Activated naive CD8-positive, alpha-beta T cell treated with anti-CD3 and anti-CD28 coated beads, Interleukin-2, amount 10 ng/mL, durations not matched to agents 7 days and 5 days (primary cell): ENCODE measurements at regions not wholly inside any gene's neighbourhood (a gene's known extent, or its start where the extent isn't known, plus 50 kb on each side); places are given as distances from the start of the nearest gene placed in this dataset.

Source experiments
- ATAC-seq: fragments of 150-1000 bp; cut with Tn5 transposase; one replicate; pipeline ENCODE4 v1.10.0; 2021; ENCODE audit warnings: low read depth, moderate library complexity
- POLR2A ChIA-PET: fragments of 350-600 bp; sonication (Branson Sonifier 250); formaldehyde crosslinking; loops from one replicate; lab custom pipeline; 2021; ENCODE audit warnings: antibody characterized with exemption; lab: Charles Lee
- DNase-seq: peaks from one replicate; pipeline ENCODE4 v3.0.0; 2021
- H3K27ac Mint-ChIP-seq: one replicate; pipeline ENCODE4 v1.8.0; 2022; ENCODE audit warnings: mild to moderate bottlenecking, mixed read lengths
- H3K27me3 Mint-ChIP-seq: one replicate; pipeline ENCODE4 v1.8.0; 2022; ENCODE audit warnings: mild to moderate bottlenecking, moderate library complexity, mixed read lengths
- H3K36me3 Mint-ChIP-seq: one replicate; pipeline ENCODE4 v1.8.0; 2021; ENCODE audit warnings: mild to moderate bottlenecking, mixed read lengths
- H3K4me1 Mint-ChIP-seq: one replicate; pipeline ENCODE4 v1.8.0; 2021; ENCODE audit warnings: mixed read lengths
- H3K4me3 Mint-ChIP-seq: one replicate; pipeline ENCODE4 v1.8.0; 2022; ENCODE audit warnings: mild to moderate bottlenecking, moderate library complexity, mixed read lengths
- H3K9me3 Mint-ChIP-seq: one replicate; pipeline ENCODE4 v1.8.0; 2021; ENCODE audit warnings: mixed read lengths

- Mint-ChIP-seq H3K36me3 (no peaks in the 10 kb centered on the region), H3K9me3 (peaks cover 3% of the 10 kb centered on the region), H3K4me1 (no peaks in the 10 kb centered on the region), H3K27ac (no peak overlapping the region), H3K27me3 (no peaks in the 10 kb centered on the region), H3K4me3 (no peak overlapping the region)
- POLR2A ChIA-PET = no interaction called here
- DNase-seq = no peak
- no peak for ATAC-seq
Observed at GRCh38 chr4:19736968-19737756, 514.5 kb upstream of the SLIT2 start.

DNA sequence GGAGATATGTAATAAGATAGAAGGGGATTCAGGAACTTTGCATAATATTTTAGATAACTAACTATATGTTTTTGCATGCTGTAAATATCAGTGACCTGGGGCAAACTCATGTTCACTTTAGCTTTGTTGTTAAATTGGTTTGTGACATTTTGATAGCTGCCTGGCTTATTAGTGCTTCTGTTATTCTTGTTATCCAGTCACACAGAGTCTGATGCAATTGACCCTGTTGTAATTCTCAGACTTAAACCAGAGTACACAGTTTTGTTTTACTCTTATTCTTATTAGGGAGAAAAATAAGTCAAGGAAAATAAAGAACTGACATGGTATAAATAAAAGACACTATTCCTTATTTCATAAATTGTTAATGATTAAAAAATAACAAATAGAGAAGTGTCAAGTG is 516.7 kb upstream of the SLIT2 start:
- H3K27ac Mint-ChIP-seq = no peak overlapping the region
- DNase-seq (no peak), ATAC-seq (no peak)
- peaks cover 3% of the 10 kb centered on the region for H3K9me3 Mint-ChIP-seq
- no peak overlapping the region for H3K4me3 Mint-ChIP-seq
- peaks cover 5% of the 10 kb centered on the region for H3K4me1 Mint-ChIP-seq
- no peaks in the 10 kb centered on the region for H3K36me3 Mint-ChIP-seq
- H3K27me3 Mint-ChIP-seq = no peaks in the 10 kb centered on the region
- POLR2A ChIA-PET = no interaction called here

DNA sequence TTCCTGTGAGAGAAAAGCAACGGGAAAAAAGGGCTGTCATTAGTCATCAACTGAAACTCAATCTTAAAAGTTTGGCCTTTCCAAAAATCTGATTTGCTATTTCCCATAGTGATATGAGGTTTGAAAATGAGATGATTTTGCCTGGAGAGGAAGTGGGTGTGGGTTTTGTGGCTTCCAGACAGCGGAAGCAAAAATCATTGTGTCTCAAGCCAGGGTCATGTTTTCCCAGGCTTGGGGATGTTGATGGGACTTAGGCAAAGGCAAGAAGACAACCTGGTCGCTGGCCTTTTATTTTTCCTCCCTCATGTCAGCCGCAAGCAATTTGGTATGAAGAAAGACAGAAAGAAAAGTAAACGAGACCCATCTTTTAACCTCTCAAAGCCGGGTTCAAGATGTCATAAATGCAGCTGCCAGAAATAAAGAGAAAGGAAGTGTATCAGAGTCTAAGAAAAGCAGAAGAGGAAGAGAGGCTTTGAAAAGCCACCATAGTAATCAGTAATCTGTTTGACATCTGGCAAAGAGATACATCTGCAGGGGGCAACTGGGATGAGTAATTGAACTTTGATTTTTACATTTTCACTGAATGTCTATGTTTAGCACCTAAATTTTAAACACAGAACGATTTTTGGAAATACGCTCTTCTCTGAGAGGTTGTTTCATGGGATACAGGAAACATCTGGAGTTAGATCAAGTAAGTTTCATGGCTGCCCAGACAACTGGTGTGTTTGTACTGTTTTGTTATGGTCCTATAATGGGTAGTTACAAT is 521.6 kb upstream of the SLIT2 start:
- no peaks in the 10 kb centered on the region for H3K36me3 Mint-ChIP-seq
- no peak overlapping the region for H3K27ac Mint-ChIP-seq
- DNase-seq (no peak), ATAC-seq (no peak)
- H3K27me3 Mint-ChIP-seq = no peaks in the 10 kb centered on the region
- H3K4me3 Mint-ChIP-seq = peak overlapping the region; percentile 19
- H3K9me3 Mint-ChIP-seq = no peaks in the 10 kb centered on the region
- peaks cover 11% of the 10 kb centered on the region for H3K4me1 Mint-ChIP-seq
- POLR2A ChIA-PET = no interaction called here

DNA sequence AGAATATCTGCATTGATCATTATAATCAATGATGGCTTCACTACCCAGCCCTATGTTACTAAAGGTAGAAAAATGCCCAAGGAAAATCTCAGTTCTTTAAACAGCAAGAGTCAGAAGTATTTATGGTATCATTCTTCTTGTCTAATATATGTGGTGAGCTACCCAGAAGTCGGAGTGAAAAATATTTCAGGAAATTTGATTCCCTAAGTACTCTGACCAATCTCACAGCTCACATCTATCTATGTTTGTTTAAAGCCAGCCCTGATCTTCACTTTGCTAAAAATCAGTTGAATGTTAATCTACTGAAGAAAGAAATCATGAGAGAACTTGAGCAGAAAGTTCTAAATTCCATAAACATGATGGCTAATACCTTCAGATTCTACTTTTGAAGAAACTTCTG is 522.9 kb upstream of the SLIT2 start:
- Mint-ChIP-seq H3K4me3 (no peak overlapping the region), H3K36me3 (no peaks in the 10 kb centered on the region), H3K9me3 (no peaks in the 10 kb centered on the region)

GRCh38 chr4:19727141-19727540 is 524.6 kb upstream of the SLIT2 start:
- Mint-ChIP-seq H3K4me3 (no peak overlapping the region), H3K9me3 (no peaks in the 10 kb centered on the region), H3K36me3 (no peaks in the 10 kb centered on the region), H3K27me3 (no peaks in the 10 kb centered on the region), H3K27ac (no peak overlapping the region), H3K4me1 (peaks cover 11% of the 10 kb centered on the region)
- DNase-seq (no peak), ATAC-seq (no peak)
- POLR2A ChIA-PET = no interaction called here

More for the DNA sequence above, 522.9 kb upstream of the SLIT2 start:
- POLR2A ChIA-PET = no interaction called here
- H3K4me1 Mint-ChIP-seq = peaks cover 11% of the 10 kb centered on the region
- H3K27ac Mint-ChIP-seq = no peak overlapping the region
- no peak for ATAC-seq
- no peak for DNase-seq
- no peaks in the 10 kb centered on the region for H3K27me3 Mint-ChIP-seq

DNA sequence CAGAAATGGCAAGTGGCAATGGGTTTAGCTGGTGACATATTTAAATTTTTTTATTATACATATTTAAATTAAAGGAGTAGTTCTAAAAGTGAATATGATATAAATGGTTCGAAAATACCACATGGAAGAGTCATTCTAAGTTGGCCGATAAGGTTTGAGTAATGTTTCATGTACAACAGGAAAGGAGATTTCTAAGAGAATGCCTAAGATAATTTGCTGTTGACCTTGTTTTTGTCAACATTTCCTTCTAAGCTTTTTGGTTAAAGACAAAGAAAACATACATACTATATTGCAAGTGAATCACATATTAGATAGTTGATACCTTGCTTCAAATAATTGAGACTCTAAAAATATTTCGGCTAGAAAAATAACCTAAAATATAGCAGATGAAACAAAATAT is 526.6 kb upstream of the SLIT2 start:
- POLR2A ChIA-PET = no interaction called here
- DNase-seq (no peak), ATAC-seq (no peak)
- Mint-ChIP-seq H3K4me3 (no peak overlapping the region), H3K4me1 (peaks cover 7% of the 10 kb centered on the region), H3K27ac (no peak overlapping the region), H3K9me3 (peaks cover 1% of the 10 kb centered on the region), H3K36me3 (no peaks in the 10 kb centered on the region), H3K27me3 (no peaks in the 10 kb centered on the region)

DNA sequence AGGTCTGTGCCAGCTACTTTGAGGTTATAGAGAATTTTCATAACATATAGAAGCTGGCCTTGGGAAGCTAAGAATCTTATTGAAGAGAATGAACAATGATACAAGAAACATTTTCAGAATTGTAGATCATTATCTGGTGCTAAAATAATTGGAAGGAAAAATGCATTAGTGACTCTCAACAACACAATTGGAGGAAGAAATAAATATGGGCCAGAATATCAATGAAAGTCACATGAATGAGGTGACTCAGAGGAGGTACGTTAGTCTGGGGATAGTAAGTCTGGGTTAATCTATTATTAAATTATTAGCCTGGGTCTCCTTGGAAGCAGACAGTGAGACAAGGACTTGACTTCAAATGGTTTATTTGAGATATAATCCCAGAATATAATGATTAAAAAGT is 529.3 kb upstream of the SLIT2 start:
- Mint-ChIP-seq H3K4me1 (no peaks in the 10 kb centered on the region), H3K36me3 (no peaks in the 10 kb centered on the region), H3K27me3 (no peaks in the 10 kb centered on the region), H3K4me3 (no peak overlapping the region), H3K27ac (no peak overlapping the region), H3K9me3 (peaks cover 5% of the 10 kb centered on the region)
- ATAC-seq (no peak), DNase-seq (no peak)
- POLR2A ChIA-PET = no interaction called here

DNA sequence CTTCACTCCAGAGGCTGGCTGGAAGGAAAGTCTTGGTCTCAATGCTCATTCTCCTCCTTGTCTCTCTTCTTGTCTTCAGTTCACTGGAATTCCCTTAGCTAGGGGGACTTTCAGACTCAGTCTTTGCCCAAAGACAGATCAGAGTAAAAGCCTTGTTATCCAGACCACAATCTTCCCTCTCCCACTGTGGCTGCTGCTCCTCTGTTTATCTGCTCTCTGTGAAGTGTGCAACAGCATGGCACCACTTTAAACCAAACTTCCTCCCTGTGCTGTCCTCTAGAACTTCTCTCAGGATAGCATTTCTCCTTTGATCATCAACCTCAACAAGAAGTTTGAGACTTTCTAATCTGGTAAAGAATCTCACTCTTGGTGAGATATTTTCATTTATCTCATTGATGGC is 530.1 kb upstream of the SLIT2 start:
- DNase-seq (no peak), ATAC-seq (no peak)
- H3K36me3 Mint-ChIP-seq = no peaks in the 10 kb centered on the region
- H3K27ac Mint-ChIP-seq = no peak overlapping the region
- H3K4me1 Mint-ChIP-seq = no peaks in the 10 kb centered on the region
- H3K9me3 Mint-ChIP-seq = peaks cover 5% of the 10 kb centered on the region
- H3K4me3 Mint-ChIP-seq = no peak overlapping the region
- H3K27me3 Mint-ChIP-seq = no peaks in the 10 kb centered on the region
- POLR2A ChIA-PET = no interaction called here

- DNase-seq (no peak), ATAC-seq (no peak)
- POLR2A ChIA-PET = no interaction called here
- H3K9me3 Mint-ChIP-seq = peaks cover 5% of the 10 kb centered on the region
- no peaks in the 10 kb centered on the region for H3K36me3 Mint-ChIP-seq
- H3K27me3 Mint-ChIP-seq = no peaks in the 10 kb centered on the region
- H3K27ac Mint-ChIP-seq = no peak overlapping the region
- no peaks in the 10 kb centered on the region for H3K4me1 Mint-ChIP-seq
- H3K4me3 Mint-ChIP-seq = no peak overlapping the region
Observed at GRCh38 chr4:19720610-19721009, 531.1 kb upstream of the SLIT2 start.

DNA sequence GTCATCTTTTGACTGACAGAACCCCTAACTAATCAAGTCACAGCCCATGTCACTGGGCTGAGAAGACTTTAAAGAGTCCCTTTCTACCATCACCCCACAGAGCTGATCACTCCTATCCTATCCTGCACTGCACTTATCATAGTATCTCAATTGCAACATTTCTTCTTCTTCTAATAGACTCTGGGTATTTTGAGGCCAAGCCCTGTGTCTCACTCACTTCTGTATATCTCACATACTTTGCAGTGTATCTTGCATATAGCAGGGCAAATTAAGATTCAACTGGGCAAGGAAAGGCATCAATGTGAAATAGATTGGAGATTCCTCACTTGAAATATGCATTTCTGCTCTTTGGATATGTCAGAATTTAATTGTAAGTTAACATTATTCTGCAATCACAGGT is 531.5 kb upstream of the SLIT2 start:
- ATAC-seq (no peak), DNase-seq (no peak)
- H3K4me3 Mint-ChIP-seq = no peak overlapping the region
- no peaks in the 10 kb centered on the region for H3K27me3 Mint-ChIP-seq
- POLR2A ChIA-PET = no interaction called here
- no peaks in the 10 kb centered on the region for H3K36me3 Mint-ChIP-seq
- H3K9me3 Mint-ChIP-seq = peaks cover 5% of the 10 kb centered on the region
- H3K27ac Mint-ChIP-seq = no peak overlapping the region
- H3K4me1 Mint-ChIP-seq = no peaks in the 10 kb centered on the region

DNA sequence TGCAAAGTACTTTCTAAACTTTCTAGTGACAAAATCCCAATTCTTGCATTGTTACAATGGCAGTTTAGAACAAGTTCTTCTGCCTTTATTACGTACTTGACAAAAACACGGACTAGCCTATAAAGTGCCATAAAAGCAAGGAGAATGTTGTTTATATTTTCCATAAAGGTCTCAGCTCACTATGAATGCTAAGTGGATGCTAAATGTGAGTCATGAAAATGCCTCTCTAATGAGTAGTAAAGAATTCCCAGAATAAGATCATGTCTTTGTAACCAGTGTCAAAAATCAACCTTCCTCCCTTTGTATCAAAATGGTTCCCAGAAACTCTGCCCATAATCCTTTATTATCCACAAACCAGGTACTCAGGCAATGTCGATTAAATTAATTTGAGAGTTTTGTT is 539.8 kb upstream of the SLIT2 start:
- DNase-seq = no peak
- POLR2A ChIA-PET = no interaction called here
- Mint-ChIP-seq H3K27me3 (no peaks in the 10 kb centered on the region), H3K36me3 (no peaks in the 10 kb centered on the region), H3K27ac (no peak overlapping the region), H3K4me3 (no peak overlapping the region), H3K9me3 (peaks cover 2% of the 10 kb centered on the region), H3K4me1 (no peaks in the 10 kb centered on the region)
- no peak for ATAC-seq

- no peak overlapping the region for H3K4me3 Mint-ChIP-seq
- H3K4me1 Mint-ChIP-seq = no peaks in the 10 kb centered on the region
- H3K9me3 Mint-ChIP-seq = peaks cover 1% of the 10 kb centered on the region
- POLR2A ChIA-PET = no interaction called here
- H3K27me3 Mint-ChIP-seq = no peaks in the 10 kb centered on the region
- H3K36me3 Mint-ChIP-seq = no peaks in the 10 kb centered on the region
- H3K27ac Mint-ChIP-seq = no peak overlapping the region
- ATAC-seq (no peak), DNase-seq (no peak)
Observed at GRCh38 chr4:19707876-19708275, 543.8 kb upstream of the SLIT2 start.

DNA sequence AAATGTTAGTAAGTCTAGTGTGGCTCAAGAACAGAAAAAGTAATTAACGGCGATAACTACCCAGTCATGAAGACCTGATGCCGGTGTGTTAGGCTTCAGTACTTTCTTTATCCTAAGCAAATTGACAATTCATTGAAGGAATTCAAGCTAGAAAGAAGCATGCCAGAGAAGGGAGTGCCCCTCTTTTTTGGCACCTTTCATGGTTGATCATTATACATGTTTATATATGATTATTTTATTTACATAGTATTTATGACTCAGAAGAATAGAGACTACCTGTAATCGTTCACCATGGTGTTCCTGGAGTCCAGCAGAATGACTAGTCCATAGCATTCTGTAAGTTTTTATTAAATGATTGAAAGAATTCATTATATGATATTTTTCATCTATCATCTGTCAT is 548.3 kb upstream of the SLIT2 start:
- ATAC-seq (no peak), DNase-seq (no peak)
- Mint-ChIP-seq H3K4me1 (no peaks in the 10 kb centered on the region), H3K27me3 (no peaks in the 10 kb centered on the region), H3K36me3 (no peaks in the 10 kb centered on the region), H3K4me3 (no peak overlapping the region), H3K27ac (no peak overlapping the region), H3K9me3 (peaks cover 1% of the 10 kb centered on the region)
- POLR2A ChIA-PET = no interaction called here

DNA sequence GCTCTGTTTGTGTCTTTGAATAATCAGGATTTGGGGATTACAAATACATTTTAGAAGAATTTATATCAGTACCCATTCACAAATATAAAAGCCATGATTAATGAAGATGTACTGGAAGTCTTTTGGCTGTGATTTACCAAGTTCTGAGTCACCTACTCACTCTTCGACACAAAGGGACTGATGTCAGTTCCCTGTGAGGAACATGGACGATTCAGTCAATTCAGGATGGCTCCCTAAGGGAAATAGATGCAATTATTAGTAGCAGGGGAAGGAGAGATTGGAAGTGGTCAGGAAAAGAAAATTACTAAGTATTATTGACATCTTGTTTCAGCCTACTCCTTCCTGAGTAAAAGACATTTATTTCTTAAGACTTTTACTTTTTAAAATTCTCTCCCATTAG is 550.7 kb upstream of the SLIT2 start:
- H3K4me1 Mint-ChIP-seq = no peaks in the 10 kb centered on the region
- H3K4me3 Mint-ChIP-seq = no peak overlapping the region
- H3K27ac Mint-ChIP-seq = no peak overlapping the region
- H3K36me3 Mint-ChIP-seq = no peaks in the 10 kb centered on the region
- no peaks in the 10 kb centered on the region for H3K27me3 Mint-ChIP-seq
- DNase-seq (no peak), ATAC-seq (no peak)
- H3K9me3 Mint-ChIP-seq = peaks cover 4% of the 10 kb centered on the region
- POLR2A ChIA-PET = no interaction called here
